Thyroid gland (tissue), 4 donors: ENCODE measurements at regions not wholly inside any gene's neighbourhood (a gene's known extent, or its start where the extent isn't known, plus 50 kb on each side); places are given as distances from the start of the nearest gene placed in this dataset.

Experiments used
- DNase-seq, 2 donors: peaks; one replicate each; pipeline ENCODE4 v3.0.0-alpha.2; 2019
- H3K27ac ChIP-seq, 3 donors: fragments of 200-600 bp; sonication (generic); 1 replicate in 2 of 3; 2 replicates in 1 of 3; pipeline ENCODE4 v1.5.1; 2016 to 2019; ENCODE audit warnings: mild to moderate bottlenecking in 1 of 3, moderate library complexity in 1 of 3
- H3K27me3 ChIP-seq: fragments of 200-600 bp; sonication (generic); one replicate; pipeline ENCODE4 v1.5.1; 2019
- H3K36me3 ChIP-seq, 2 donors: fragments of 200-600 bp; sonication (generic); one replicate each; pipeline ENCODE4 v1.5.1; 2016 to 2019
- H3K4me1 ChIP-seq, 2 donors: fragments of 200-600 bp; sonication (generic); one replicate each; pipeline ENCODE4 v1.5.1; 2017 to 2019
- H3K4me3 ChIP-seq, 3 donors: fragments of 200-600 bp; sonication (generic); replicated peaks in 1 of 3; 1 replicate in 2 of 3; 2 replicates in 1 of 3; pipeline ENCODE4 v1.5.1; 2016; ENCODE audit warnings: mild to moderate bottlenecking in 1 of 3
- H3K9me3 ChIP-seq: fragments of 200-600 bp; sonication (generic); one replicate; pipeline ENCODE4 v1.5.1; 2017
- CTCF ChIP-seq, 6 experiments: fragments of 200-600 bp in 3 of 6; fragments of 450-650 bp in 3 of 6; sonication (generic) in 3 of 6; IDR thresholded peaks; one replicate each; pipeline ENCODE4 v1.5.1; 2016 to 2019; ENCODE audit warnings: antibody characterized with exemption in 6 of 6, mild to moderate bottlenecking in 2 of 6, inconsistent platforms in 1 of 6, moderate library complexity in 1 of 6
- POLR2A ChIP-seq, 2 donors: fragments of 450-650 bp; IDR thresholded peaks; one replicate each; pipeline ENCODE4 v1.6.1; 2017; ENCODE audit warnings: antibody characterized with exemption in 2 of 2, mild to moderate bottlenecking in 2 of 2, moderate library complexity in 1 of 2
- WGBS, 2 donors: methylation state at CpG; one replicate each; pipeline ENCODE4 v1.1.5; 2017; 5-methylcytosine and 5-hydroxymethylcytosine counted together
- intact Hi-C: fragments of 100-400 bp; cut with DNase I; formaldehyde crosslinking; loops from one replicate; pipeline ENCODE4 v1.15.1; 2023

- H3K4me1 ChIP-seq, result no peaks in the 10 kb centered on the region
- no peak overlapping the region for H3K27ac ChIP-seq
- no peak overlapping the region for H3K4me3 ChIP-seq
- H3K27me3 ChIP-seq, result no peaks in the 10 kb centered on the region
- no peak for TF ChIP-seq CTCF (IDR thresholded peaks at IDR 0.05)
- TF ChIP-seq POLR2A (IDR thresholded peaks at IDR 0.05), result no peak
- H3K9me3 ChIP-seq, result no peaks in the 10 kb centered on the region
- no peak for DNase-seq
- intact Hi-C loops, result no loop called here
- H3K36me3 ChIP-seq, result no peaks in the 10 kb centered on the region
Observed at GRCh38 chr16:72401084-72401361, 229.1 kb upstream of the PMFBP1 start.

- no peaks in the 10 kb centered on the region for H3K4me1 ChIP-seq
- no peak overlapping the region for H3K27ac ChIP-seq
- peak; percentile 19 to 20 for DNase-seq
- H3K36me3 ChIP-seq, result no peaks in the 10 kb centered on the region
- H3K27me3 ChIP-seq, result no peaks in the 10 kb centered on the region
- no peaks in the 10 kb centered on the region for H3K9me3 ChIP-seq
- TF ChIP-seq CTCF (IDR thresholded peaks at IDR 0.05) (peak; percentile 30 to 72 (median 50)), POLR2A (IDR thresholded peaks at IDR 0.05) (no peak)
- intact Hi-C loops, result no loop called here
- H3K4me3 ChIP-seq, result no peak overlapping the region
- 35 to 43% methylated on average over 6 of the region's 6 CpGs for WGBS, 2 donors
Observed at GRCh38 chr16:72400257-72401083, 228.5 kb upstream of the PMFBP1 start.

GRCh38 chr16:72399811-72400210 lies 227.9 kb upstream of the PMFBP1 start:
- Histone ChIP-seq H3K9me3 (no peaks in the 10 kb centered on the region), H3K4me1 (no peaks in the 10 kb centered on the region), H3K27me3 (no peaks in the 10 kb centered on the region), H3K27ac (no peak overlapping the region), H3K36me3 (no peaks in the 10 kb centered on the region), H3K4me3 (no peak overlapping the region)
- WGBS, 2 donors, result 86 to 93% methylated on average over 1 of the region's 1 CpG
- TF ChIP-seq POLR2A (IDR thresholded peaks at IDR 0.05) (no peak), CTCF (IDR thresholded peaks at IDR 0.05) (no peak)
- intact Hi-C loops, result no loop called here
- DNase-seq, result no peak

GRCh38 chr16:72397876-72398275 lies 225.9 kb upstream of the PMFBP1 start:
- Histone ChIP-seq H3K27ac (no peak overlapping the region), H3K36me3 (no peaks in the 10 kb centered on the region), H3K9me3 (no peaks in the 10 kb centered on the region), H3K4me3 (no peak overlapping the region), H3K4me1 (no peaks in the 10 kb centered on the region), H3K27me3 (no peaks in the 10 kb centered on the region)
- DNase-seq, result no peak
- intact Hi-C loops, result no loop called here
- TF ChIP-seq POLR2A (IDR thresholded peaks at IDR 0.05) (no peak), CTCF (IDR thresholded peaks at IDR 0.05) (no peak)

GRCh38 chr16:72394526-72394925 lies 222.6 kb upstream of the PMFBP1 start:
- H3K27me3 ChIP-seq, result no peaks in the 10 kb centered on the region
- intact Hi-C loops, result no loop called here
- no peak overlapping the region for H3K4me3 ChIP-seq
- H3K27ac ChIP-seq, result no peak overlapping the region
- TF ChIP-seq POLR2A (IDR thresholded peaks at IDR 0.05), result no peak
- no peak for TF ChIP-seq CTCF (IDR thresholded peaks at IDR 0.05)
- H3K4me1 ChIP-seq, result no peaks in the 10 kb centered on the region
- H3K36me3 ChIP-seq, result no peaks in the 10 kb centered on the region
- H3K9me3 ChIP-seq, result no peaks in the 10 kb centered on the region
- DNase-seq, result no peak
